Common myeloid progenitor, CD34-positive (primary cell): ENCODE measurements at regions not wholly inside any gene's neighbourhood (a gene's known extent, or its start where the extent isn't known, plus 50 kb on each side); places are given as distances from the start of the nearest gene placed in this dataset.
A peak's percentile ranks its signal among the peaks of the same experiment; 100 is the strongest.

Source experiments
- CTCF ChIA-PET: fragments of 350-600 bp; sonication (Branson Sonifier 250); formaldehyde crosslinking; loops from one replicate; lab custom pipeline; 2021; ENCODE audit warnings: antibody characterized with exemption; lab: Charles Lee
- POLR2A ChIA-PET: fragments of 350-600 bp; sonication (Branson Sonifier 250); formaldehyde crosslinking; loops from one replicate; lab custom pipeline; 2021; ENCODE audit warnings: antibody characterized with exemption; lab: Charles Lee
- DNase-seq, 3 donors: peaks; one replicate each; pipeline versions ENCODE4 v3.0.0 to v3.0.0-alpha.2; 2013
- H3K27ac ChIP-seq, 2 experiments: 1 replicate in 1 of 2; 2 replicates in 1 of 2; pipeline ENCODE4 v1.7.0; 2013; ENCODE audit warnings: inconsistent platforms in 2 of 2, low read length in 2 of 2, mild to moderate bottlenecking in 2 of 2, low read depth in 1 of 2, moderate library complexity in 1 of 2; ENCODE audit not compliant: severe bottlenecking in 2 of 2, insufficient read depth in 1 of 2, poor library complexity in 1 of 2
- H3K27me3 ChIP-seq, 5 experiments: replicated peaks in 2 of 5; 1 replicate in 3 of 5; 2 replicates in 2 of 5; pipeline versions ENCODE4 v1.6.1 to v1.7.0; 2013; ENCODE audit warnings: low read length in 4 of 5, mild to moderate bottlenecking in 2 of 5, moderate library complexity in 2 of 5, inconsistent platforms in 1 of 5; ENCODE audit not compliant: insufficient read depth in 5 of 5, control insufficient read depth in 4 of 5
- H3K36me3 ChIP-seq, 4 experiments: 1 replicate in 2 of 4; 2 replicates in 2 of 4; pipeline versions ENCODE4 v1.6.1 to v1.7.0; 2013; ENCODE audit warnings: low read length in 3 of 4, control low read depth in 1 of 4, mild to moderate bottlenecking in 1 of 4; ENCODE audit not compliant: control insufficient read depth in 4 of 4, insufficient read depth in 4 of 4
- H3K4me1 ChIP-seq, 4 experiments: 1 replicate in 3 of 4; 2 replicates in 1 of 4; pipeline versions ENCODE4 v1.6.1 to v1.7.1; 2013; ENCODE audit warnings: low read length in 3 of 4, mild to moderate bottlenecking in 3 of 4, control low read depth in 1 of 4, inconsistent platforms in 1 of 4, moderate library complexity in 1 of 4; ENCODE audit not compliant: control insufficient read depth in 4 of 4, insufficient read depth in 4 of 4; ENCODE audit errors: control extremely low read depth in 1 of 4
- H3K4me3 ChIP-seq, 7 experiments: 1 replicate in 4 of 7; 2 replicates in 3 of 7; pipeline versions ENCODE4 v1.5.1 to v1.7.0; 2013; ENCODE audit warnings: mild to moderate bottlenecking in 7 of 7, low read length in 6 of 7, moderate library complexity in 6 of 7, inconsistent platforms in 2 of 7, low read depth in 2 of 7, control low read depth in 1 of 7; ENCODE audit not compliant: insufficient read depth in 4 of 7, control insufficient read depth in 1 of 7; ENCODE audit errors: extremely low read depth in 1 of 7
- H3K9me3 ChIP-seq, 5 experiments: 1 replicate in 4 of 5; 2 replicates in 1 of 5; pipeline versions ENCODE4 v1.6.1 to v1.7.1; 2013; ENCODE audit warnings: low read length in 4 of 5, mild to moderate bottlenecking in 2 of 5, inconsistent platforms in 1 of 5, low read depth in 1 of 5, moderate library complexity in 1 of 5; ENCODE audit not compliant: control insufficient read depth in 4 of 5, insufficient read depth in 2 of 5; ENCODE audit errors: control extremely low read depth in 1 of 5
- WGBS: methylation state at CpG from one replicate; pipeline ENCODE4 v1.1.5; 2013; ENCODE audit not compliant: insufficient coverage; 5-methylcytosine and 5-hydroxymethylcytosine counted together

DNA sequence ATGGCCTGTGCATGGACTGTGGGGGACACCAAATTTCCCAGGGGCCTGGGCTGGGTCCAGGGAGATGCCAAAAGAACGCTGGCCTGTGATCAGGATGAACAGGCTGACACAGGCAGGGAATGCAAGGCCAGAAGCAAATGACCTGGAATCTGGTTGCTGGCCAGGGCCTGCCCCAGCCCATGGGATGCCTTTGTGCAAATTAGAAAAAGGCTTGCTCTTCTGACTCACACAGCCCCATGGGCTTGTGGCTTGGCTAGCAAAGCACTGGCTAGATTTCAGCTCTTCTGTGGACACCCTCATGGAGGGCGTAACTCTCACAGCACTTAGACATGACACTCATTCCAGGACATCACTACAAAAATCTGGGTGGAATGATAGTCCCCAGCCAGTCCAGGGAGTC is 356.0 kb downstream of the SHQ1 start:
- ChIA-PET POLR2A (no interaction called here), CTCF (no interaction called here)
- H3K4me3 ChIP-seq, result no peak overlapping the region
- peaks cover 0 to 2% (median 0%) of the 10 kb centered on the region in 5 experiments for H3K9me3 ChIP-seq
- H3K27me3 ChIP-seq, result no peaks in the 10 kb centered on the region
- DNase-seq, result no peak
- H3K36me3 ChIP-seq, result no peaks in the 10 kb centered on the region
- 100% methylated on average over 1 of the region's 2 CpGs for WGBS
- H3K27ac ChIP-seq, result no peak overlapping the region
- peaks cover 4 to 51% (median 35%) of the 10 kb centered on the region in 4 experiments for H3K4me1 ChIP-seq

DNA sequence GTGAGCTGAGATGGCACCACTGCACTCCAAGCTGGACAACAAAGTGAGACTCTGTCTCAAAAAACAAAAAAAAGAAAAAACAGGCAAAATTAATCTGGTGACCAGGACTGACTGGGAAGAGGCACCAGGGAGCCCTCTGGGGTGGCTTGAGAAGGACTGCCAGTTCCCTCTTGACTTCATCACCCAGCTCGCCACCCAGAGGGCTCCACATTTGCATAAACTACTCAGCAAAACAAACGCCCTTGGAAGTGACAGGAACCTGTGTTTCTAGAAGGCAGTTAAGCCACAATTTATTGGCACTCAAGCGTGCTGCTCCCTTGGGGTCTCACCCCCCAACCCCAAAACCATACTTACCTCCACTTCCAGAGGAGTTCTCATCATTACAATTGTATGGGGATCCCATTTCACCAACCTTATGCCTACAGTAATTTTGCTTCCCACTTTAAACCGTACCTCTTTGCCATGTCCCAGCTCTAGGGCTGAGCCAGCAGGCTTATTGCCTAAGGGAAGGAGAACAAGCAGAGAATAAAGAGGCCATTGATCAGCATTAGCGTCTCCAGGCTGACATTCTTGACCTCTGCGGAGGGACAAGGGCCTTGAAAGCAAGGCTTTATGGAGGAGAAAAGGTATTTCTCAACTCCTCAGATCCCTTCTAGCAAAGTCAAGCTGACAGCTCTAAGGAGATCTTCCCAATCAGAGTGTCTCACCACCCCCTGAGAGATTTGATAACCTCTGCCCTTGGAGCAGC is 357.4 kb downstream of the SHQ1 start:
- ChIA-PET CTCF (interaction anchor here (1.0 to 1.3 kb wide), 3 partner anchors 17 to 43 kb away, joined by 3 to 4 read pairs (median 4); no protein-coding TSS in a partner anchor), POLR2A (no interaction called here)
- H3K36me3 ChIP-seq, result no peaks in the 10 kb centered on the region
- H3K4me1 ChIP-seq, result peaks cover 0 to 51% (median 39%) of the 10 kb centered on the region in 4 experiments
- no peaks in the 10 kb centered on the region for H3K27me3 ChIP-seq
- 0% methylated on average over 4 of the region's 6 CpGs for WGBS
- peaks cover 0 to 2% (median 0%) of the 10 kb centered on the region in 5 experiments for H3K9me3 ChIP-seq
- H3K27ac ChIP-seq, result peak overlapping the region in 1 of 2 experiments; percentile 11
- H3K4me3 ChIP-seq, result peak overlapping the region in 2 of 7 experiments; percentile 14 to 20
- peak in 2 of 3 donors; percentile 59 to 63 for DNase-seq

DNA sequence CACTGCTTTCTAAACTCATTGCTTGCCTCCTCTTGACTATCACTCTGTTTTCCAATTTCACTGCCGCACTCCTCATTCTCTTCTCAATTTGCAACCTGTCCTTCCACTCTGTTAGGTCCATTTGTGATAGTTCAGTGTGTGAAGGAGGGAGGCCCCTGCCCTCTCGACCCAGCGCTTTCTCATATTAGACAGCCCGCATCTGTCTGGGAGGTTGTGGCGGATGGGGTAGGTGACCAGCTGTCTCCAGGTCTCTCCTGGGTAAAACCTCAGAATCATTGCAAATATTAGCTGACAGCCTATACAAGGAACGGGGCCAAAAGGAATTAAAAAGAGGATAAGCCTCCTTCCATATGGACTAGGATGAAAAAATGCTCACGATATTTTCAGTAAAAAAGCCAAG is 358.3 kb downstream of the SHQ1 start:
- Histone ChIP-seq H3K4me1 (peaks cover 0 to 42% (median 33%) of the 10 kb centered on the region in 4 experiments), H3K9me3 (peaks cover 0 to 2% (median 0%) of the 10 kb centered on the region in 5 experiments), H3K27me3 (no peaks in the 10 kb centered on the region), H3K36me3 (no peaks in the 10 kb centered on the region), H3K4me3 (no peak overlapping the region), H3K27ac (no peak overlapping the region)
- ChIA-PET POLR2A (no interaction called here), CTCF (interaction anchor here (0.5 to 1.3 kb wide), 4 partner anchors 18 to 42 kb away, joined by 3 to 4 read pairs (median 4); no protein-coding TSS in a partner anchor)
- WGBS, result 83% methylated on average over 2 of the region's 7 CpGs
- no peak for DNase-seq

DNA sequence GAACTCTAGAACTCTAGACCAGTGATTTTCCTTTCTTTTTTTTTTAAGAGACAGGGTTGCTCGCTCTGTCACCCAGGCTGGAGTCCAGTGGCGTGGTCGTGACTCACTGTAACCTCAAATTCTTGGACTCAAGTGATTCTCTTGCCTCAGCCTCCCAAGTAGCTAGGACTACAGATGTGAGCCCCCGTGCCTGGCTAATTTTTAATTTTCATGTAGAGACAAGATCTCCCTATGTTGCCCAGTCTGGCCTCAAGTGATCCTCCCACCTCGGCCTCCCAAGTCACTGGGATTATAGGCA is 359.6 kb downstream of the SHQ1 start:
- Histone ChIP-seq H3K4me3 (no peak overlapping the region), H3K4me1 (peaks cover 0 to 33% (median 29%) of the 10 kb centered on the region in 4 experiments), H3K27ac (no peak overlapping the region), H3K9me3 (no peaks in the 10 kb centered on the region), H3K36me3 (no peaks in the 10 kb centered on the region), H3K27me3 (no peaks in the 10 kb centered on the region)
- ChIA-PET POLR2A (no interaction called here), CTCF (interaction anchor here (0.7 kb wide), 1 partner anchor 10 kb away, joined by 3 read pairs; no protein-coding TSS in a partner anchor)
- WGBS, result 96% methylated on average over 5 of the region's 5 CpGs
- no peak for DNase-seq

DNA sequence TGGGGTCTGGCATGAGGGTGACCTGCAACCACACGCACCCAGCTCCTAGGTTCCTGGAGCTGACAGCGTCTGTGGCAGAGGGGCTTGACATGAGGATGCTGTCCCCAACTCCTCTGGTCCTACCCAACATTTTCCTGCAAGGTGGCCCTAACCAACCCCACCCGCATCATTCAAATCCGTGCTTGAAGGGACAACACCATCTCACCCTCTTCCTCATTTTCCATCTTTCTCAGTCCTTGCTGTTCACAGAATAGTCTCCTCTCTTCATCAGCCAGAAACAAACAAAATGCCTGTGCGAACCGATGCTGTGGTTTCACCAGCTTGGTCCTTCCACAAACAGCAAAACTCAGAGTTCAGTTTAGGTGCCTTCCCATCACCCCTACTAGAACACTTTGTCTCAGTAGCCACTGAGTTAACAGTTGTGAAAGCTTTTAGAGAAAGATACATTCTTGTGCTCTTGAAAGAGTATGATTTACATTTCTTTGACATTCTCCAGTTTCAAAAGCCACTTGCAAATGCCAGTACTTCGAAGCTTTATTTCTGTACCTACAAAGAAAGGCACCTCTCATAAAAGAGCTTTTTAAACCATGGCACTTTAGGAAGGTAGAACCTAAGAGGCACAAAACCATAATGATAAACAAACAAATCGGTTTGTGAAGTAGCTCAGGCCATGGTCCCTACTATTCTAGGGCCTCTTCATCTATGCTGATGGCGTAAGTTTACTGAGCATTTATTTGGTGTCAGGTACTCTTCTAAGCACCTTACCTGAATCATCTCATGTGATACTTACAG is 360.1 kb downstream of the SHQ1 start:
- Histone ChIP-seq H3K36me3 (no peaks in the 10 kb centered on the region), H3K27ac (no peak overlapping the region), H3K4me1 (peaks cover 0 to 34% (median 32%) of the 10 kb centered on the region in 4 experiments), H3K9me3 (no peaks in the 10 kb centered on the region), H3K27me3 (no peaks in the 10 kb centered on the region), H3K4me3 (no peak overlapping the region)
- WGBS, result 85% methylated on average over 9 of the region's 9 CpGs
- ChIA-PET CTCF (interaction anchor here (0.7 to 0.8 kb wide), 2 partner anchors 9 to 334 kb away, joined by 3 read pairs; no protein-coding TSS in a partner anchor), POLR2A (no interaction called here)
- no peak for DNase-seq

DNA sequence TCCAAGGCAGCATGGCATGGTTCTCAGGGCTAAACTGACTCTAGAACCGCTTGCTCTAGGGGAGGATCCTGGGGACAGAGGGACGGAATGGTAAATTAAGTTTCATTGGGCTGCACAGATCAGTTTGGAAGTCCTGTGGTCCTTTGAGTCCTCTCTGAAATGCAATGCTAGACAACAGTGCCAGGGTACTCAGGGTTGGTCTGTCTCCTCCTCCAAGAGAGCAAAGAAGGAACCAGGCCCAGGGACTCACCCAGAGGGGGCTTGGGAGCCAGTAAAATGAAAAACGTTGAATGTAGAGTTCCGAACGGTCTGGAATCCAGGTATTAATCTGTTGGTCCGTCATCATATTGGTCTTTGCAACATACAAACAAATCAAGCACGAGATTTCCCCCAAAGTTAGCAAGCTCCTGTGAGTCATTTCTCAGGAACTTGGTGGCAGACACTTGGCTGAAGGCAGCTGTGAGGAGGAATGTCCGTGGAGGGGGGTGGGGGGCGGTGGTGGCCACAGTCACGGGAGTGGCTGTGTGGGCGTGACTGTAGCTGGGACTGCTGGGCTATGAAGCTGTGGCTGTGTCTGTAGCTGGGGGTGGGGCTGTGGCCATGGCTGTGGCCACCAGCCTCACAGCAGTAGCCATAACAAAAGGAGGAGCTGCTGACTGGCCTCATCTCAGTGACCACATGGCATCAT is 361.0 kb downstream of the SHQ1 start:
- H3K27ac ChIP-seq, result no peak overlapping the region
- H3K27me3 ChIP-seq, result no peaks in the 10 kb centered on the region
- no peaks in the 10 kb centered on the region for H3K9me3 ChIP-seq
- WGBS, result 77% methylated on average over 6 of the region's 11 CpGs
- peak; percentile 49 to 88 (median 83) for DNase-seq
- ChIA-PET CTCF (interaction anchor here (0.8 to 1.4 kb wide), 2 partner anchors 21 to 335 kb away, joined by 3 read pairs; no protein-coding TSS in a partner anchor), POLR2A (no interaction called here)
- H3K4me1 ChIP-seq, result peaks cover 0 to 41% (median 39%) of the 10 kb centered on the region in 4 experiments
- no peaks in the 10 kb centered on the region for H3K36me3 ChIP-seq
- no peak overlapping the region for H3K4me3 ChIP-seq
